DMS114 treated with DMSO at 0.1 percent for 48 hours (cell line): ENCODE measurements at regions not wholly inside any gene's neighbourhood (a gene's known extent, or its start where the extent isn't known, plus 50 kb on each side); places are given as distances from the start of the nearest gene placed in this dataset.
"Not testable (repeated sequence)": the region's sequence is repeated elsewhere in the genome, so short reads cannot be mapped to it uniquely, and the experiment has no call there.

ENCODE experiments used
- DNase-seq: peaks from one replicate; lab custom pipeline; 2025; ENCODE audit not compliant: unreplicated experiment; lab: John Stamatoyannopoulos, UW

- no peak for DNase-seq
Observed at GRCh38 chr2:3115301-3116042, 262.1 kb downstream of the EIPR1 start.

DNA sequence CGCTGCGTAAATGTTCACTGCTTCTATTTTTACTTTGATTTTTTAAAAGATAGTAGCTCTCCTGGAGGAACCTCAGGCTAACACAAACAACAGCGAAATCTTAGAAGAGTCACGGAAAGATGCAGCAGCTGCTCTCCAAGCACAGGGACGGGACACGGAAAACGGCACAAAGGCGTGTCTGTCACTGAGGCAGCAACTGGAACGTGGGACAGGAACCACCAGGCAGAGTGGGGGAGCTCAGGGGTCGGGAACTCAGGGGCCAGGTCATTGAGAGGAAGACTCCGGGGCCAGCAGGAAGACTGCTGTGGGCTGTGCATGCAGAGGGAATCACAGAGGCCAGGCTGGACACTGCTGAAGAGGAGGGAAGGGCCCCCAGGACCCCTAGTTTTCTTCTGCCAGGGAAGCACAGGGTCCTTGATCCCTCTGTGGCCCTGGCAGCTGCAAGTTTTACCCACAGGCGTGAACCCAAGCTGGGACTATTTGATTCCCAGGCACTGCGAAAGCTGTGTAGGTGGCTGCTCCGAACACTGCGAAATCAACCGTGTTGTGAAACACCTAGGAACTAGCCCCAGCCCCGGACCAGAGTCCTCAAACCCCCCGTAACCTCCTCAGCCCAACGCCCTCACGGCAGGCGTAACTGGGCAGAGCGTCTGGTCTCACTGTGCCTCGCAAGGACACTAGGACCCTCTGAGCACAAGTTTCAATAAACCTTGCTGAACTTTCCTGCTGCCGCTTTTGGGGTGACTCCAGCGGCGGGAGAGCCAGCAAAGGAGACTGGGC is 263.0 kb downstream of the EIPR1 start:
- no peak for DNase-seq

DNA sequence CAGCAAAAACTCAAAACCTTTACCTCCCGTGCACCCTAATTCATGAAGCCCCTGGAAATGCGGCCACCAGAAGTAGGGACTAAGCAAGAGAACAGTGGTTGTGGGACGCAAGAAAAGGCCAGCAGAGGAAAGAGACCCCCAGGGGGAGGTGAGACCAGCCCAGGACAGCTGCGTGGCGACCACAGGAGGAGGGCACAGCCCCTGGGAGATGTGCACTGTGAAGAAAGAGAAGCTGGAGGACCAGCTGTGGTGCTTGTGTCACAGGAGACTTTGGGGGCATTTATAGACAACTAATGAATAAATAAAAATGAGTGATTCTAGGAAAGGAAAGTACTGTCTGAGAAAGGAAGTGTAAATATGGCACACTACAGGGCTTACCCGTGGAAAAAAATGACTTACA is 263.8 kb downstream of the EIPR1 start:
- DNase-seq = no peak

DNA sequence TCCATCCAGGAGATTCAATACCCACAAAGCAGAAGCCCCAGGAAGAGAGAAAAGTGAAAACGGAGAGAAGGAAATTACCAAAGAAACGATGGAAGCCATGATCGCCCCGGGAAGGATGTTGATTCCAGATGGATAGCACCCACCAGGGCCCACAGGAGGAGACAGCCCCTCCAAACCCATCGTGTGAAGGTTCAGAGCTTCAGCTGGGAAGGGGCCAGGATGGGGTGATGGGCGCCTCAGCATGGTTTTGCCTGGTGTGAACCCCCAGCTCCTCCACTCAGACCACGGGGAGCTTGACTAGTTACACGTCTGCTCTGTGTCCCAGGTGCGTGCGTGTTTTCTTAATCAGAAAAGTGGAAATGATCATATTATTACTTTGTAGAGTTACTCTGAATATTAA is 264.5 kb downstream of the EIPR1 start:
- no peak for DNase-seq

DNA sequence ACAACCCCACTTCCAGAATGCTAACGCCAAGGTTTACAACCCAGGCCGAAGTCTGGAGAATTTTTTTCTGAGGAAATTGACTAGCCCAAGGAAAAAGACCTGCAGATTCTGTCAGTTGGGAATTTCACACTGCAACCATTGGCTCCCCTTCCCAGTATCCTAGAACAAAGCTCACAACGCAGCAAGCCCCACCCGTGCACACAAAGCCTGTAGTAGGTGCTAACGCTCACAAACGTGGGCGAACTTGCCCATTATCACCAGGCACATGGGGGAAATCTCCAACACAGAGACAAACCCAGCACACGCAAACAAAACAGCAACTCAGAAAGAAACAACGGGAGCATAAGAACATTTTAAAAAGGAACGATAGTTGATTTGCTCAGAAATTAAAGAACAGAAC is 265.1 kb downstream of the EIPR1 start:
- no peak for DNase-seq

DNA sequence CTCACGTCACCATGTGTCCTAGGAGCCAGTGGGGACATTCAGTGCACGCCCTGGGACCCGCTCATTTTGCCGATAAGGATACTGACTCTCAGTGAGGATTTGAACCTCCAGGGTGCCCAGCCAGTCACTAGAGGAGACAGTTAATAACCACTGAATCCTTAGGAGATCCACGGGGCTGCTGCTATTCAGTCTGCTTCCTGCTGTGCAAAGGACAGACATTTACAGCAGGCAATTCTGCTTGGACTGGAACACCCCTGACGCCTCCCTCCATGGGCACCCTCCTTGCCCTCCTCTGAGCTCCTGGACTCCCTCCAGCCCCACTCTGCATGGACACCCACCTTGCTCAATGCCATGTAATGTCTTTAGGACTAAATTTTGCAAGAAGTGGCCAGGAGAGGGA is 265.5 kb downstream of the EIPR1 start:
- no peak for DNase-seq

DNA sequence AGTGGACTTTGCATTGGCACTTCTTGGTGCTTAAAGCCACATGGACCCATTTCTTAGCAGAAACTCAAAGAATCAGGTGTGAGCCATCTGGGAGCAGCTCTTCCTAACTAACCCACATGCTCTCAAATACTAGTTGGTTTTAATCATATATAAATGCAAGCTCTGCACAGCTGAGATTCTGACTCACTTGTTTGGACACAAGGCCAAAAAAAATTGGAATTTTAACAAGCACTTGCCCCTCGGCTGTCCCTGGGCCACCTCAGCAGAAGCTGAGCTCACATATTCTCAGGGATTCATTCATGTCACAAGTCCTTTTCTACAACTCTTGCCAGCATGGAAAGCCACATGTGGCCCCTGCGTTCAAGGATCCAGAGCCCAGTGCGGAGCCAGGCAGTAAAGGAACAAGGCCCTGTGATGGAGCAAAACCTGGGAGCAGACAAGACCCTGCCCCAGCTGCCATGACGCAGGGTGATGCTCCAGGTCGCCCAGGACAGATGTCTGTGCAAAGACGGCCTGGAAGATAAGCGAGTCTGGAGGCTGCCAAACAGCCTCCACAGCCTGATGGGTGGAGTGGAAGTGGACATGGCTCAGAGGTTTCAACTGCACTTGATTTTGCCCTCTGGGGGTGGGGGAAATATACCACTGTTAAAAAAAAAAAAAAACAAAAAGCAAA is 266.5 kb downstream of the EIPR1 start:
- DNase-seq = no peak

- no peak for DNase-seq
Observed at GRCh38 chr2:3110555-3110954, 267.1 kb downstream of the EIPR1 start.

DNA sequence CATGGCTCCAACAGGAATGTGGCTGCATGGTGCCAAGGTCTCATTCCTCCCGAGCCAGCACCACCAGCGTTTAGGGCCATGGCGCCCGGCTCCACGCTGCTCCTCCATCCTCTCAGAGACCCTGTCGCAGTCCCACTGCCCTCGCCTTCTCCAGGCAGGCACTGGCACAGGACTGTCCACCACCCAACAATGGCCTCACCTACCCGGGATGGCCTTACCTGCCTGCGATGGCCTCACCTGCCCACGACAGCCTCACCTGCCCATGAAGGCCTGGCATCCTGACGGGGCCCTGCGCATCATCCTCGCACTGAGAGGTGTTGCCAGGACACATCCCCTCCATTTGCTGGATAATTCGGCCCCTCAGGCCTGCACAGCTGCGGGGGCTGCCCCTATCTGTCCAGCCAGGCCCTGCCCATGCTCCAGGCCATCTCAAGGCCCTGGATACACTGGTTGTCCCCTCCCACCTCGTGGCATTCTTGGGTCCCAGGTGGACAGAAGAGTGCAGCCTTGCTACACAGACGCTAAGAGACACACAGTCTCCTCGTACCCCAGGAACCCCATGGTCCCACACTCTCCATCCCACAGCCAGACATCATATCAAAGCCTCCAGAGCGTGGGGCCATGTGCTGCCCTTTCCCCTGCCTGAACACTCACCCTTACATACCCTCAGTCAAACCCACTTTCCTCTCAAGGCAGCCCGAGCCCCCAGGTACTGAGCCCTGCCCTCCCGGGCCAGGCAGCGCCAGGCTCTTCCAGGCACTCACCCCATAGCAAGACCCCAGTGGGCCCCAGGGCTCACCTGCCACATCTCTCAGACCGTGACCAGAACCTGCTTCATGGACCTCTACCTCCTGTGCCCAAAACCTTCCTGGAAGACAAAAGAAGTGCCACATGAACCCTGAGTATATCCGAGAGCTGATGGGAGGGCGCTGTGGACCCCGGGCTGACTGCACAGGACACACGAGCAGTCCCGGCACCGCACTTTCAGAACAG is 268.6 kb downstream of the EIPR1 start:
- no peak for DNase-seq

DNA sequence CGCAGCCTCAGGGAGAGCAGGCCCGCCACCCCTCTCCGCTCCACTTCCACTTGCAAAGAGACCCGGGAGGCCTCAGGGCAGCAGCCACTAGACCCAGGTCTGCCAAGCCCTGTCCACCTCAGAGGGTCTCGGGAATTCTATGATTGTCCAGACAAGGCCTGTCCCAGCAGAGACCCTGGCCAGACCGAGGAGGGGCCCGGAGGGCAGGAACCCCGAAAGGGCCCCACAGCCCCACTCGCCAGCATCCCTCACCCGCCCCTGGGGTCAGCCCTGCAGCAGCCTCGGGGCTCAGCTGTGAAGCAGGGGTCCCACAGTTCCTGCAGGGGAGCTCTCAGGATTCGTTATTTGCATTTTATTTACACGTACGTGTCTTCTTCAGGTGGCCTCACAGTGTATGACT is 269.5 kb downstream of the EIPR1 start:
- no peak for DNase-seq

DNA sequence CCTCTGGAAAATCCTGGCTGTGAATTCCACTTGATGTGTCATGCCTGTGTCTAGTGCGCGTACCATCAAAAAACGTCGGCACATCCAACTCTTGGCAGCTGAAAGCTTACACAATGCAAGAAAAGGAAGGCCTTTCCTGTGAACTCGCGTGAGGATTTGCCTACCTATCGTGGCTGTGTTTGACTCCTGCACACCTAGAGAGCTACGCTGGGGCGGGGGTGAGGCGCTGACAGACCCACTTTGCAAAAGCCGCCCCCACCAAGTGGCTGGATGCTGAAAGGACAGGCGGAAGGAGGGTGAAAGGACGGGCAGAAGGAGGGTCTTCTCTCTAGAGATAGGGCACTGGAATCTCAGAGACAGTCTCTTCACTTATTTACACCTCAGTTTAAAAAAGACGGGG is 270.1 kb downstream of the EIPR1 start:
- DNase-seq = no peak

- no peak for DNase-seq
Observed at GRCh38 chr2:3105814-3106569, 271.6 kb downstream of the EIPR1 start.

DNA sequence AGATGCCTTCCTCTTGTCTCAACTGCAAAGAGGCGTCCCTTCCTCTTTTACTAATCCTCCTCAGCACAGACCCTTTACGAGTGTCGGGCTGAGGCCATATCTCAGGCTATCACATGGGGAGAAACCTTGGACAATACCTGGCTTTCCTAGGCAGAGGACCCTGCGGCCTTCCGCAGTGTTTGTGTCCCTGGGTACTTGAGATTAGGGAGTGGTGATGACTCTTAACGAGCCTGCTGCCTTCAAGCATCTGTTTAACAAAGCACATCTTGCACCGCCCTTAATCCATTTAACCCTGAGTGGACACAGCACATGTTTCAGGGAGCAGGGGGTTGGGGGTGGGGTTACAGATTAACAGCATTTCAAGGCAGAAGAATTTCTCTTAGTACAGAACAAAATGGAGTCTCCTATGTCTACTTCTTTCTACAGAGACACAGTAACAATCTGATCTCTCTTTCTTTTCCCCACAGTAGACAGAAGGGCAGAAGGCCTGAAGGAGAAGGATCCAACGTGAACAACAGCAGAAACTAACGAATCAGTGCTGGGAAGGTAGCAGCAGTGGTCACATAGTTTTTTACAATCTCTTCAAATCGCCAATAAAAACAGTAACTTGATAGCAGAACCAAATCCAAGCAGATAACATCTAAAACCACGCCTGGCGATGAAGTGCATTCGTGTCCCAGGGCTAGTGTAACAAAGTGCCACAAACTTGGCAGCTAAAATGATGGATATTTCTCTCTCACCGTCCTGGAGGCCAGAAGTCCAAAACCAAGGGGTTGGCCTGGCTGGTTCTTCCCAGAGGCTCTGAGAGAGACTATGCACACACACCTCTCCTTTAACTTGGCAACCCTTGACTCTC is 272.4 kb downstream of the EIPR1 start:
- not testable (repeated sequence) for DNase-seq

DNA sequence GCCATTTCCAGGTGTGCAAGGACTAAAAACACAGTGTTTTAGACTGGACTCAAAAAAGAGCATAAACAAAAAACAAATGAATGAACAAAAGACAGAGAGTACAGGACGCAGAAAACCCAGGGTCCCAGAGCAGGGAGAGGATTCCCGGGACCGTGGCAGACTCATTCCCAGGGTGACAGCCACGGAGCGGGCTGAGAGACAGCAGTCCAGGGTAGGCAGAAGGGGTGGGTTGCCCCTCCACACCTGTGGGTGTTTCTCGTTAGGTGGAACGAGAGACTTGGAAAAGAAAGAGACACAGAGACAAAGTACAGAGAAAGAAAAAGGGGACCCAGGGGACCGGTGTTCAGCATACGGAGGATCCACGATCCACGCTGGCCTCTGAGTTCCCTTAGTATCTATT is 273.4 kb downstream of the EIPR1 start:
- no peak for DNase-seq

- DNase-seq = no peak
Observed at GRCh38 chr2:3102922-3103569, 274.6 kb downstream of the EIPR1 start.

DNA sequence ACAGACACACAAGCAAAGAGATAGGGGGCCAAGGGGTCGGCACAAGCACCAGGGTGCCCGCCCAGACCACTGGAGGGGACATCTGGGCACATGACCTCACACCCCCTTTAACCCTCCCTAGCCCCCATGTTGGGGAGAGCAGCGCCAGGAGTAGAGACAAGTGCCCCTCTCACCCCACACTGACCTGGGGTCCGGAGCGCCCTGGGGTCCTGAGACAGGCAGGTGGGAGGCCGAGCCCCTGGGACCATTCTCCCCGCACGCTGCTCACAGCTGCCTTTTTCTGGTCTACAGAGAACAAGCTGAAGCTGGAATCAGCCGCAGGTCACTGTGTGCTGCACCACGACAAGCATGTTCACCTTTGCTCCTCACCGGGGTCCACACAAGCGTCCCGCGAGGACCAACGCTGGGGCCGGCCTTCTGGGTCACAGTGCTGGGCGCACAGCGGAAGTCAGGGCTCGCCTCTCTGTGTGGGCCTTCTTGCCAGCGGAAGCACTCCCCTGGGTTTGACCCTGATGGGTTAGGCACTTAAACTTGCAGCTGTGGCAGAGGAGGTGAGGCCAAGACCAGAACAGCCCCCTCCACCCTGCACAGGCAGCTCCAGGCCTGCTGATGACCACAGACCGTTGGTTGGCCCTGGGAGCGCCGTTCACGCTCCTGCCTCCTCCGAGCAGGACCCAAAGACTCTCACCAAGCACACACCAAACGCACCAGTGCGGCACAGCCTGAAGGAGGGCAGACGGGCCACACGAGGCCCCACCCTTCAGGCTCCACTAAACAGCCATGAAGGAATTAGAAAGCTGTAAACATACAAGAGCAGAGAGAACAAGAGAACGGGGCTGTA is 275.3 kb downstream of the EIPR1 start:
- no peak for DNase-seq

DNA sequence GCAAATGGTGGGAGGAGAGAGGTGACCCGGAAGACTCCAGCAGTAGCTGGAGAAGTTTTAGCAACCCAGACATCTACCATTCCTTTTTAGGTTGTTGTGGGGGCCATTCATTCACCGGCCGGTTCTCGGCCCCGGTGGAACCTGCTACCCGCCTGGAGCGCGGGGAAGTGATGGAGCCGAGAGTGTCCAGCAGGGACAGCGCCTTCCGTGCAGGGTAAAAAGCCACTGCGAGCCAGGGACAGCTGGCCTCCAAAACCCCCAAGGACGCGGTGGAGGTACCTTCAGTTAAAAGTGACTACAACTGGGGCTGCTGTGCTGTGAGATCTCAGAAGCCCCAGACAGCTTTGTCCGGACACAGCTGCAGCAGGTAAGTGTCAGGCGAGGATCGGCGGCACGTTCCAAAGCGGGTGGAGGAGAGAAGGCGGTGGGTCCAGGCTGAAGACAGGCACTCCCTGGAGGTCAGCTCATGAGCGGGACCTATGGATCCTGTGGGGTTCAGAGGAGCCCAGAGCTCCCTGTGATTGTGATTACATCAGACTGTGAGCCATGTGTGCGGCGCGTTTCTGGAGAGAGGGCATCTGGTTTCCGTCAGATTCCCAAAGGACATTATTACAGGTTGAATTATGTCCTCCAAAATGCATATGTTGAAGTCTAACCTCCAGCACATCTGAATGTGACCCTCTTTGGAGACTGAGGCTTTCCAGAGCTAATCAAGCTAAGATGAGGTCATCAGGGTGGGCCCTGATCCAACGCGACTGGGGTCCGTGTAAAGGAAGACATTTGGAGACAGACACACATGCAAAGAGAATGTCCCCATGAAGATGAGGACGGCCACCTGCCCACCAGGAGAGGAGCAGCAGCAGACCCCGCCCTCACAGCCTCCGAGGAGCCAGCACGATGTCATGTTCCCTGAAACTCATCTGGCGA is 276.3 kb downstream of the EIPR1 start:
- DNase-seq = no peak
